Mammary epithelial cell (primary cell): ENCODE measurements at regions not wholly inside any gene's neighbourhood (a gene's known extent, or its start where the extent isn't known, plus 50 kb on each side); places are given as distances from the start of the nearest gene placed in this dataset.

Experiments
- CTCF ChIP-seq, 2 donors: IDR thresholded peaks in 1 of 2; conservative IDR thresholded peaks in 1 of 2; 2 replicates each; pipeline ENCODE4 v1.5.1; 2011 to 2012; ENCODE audit warnings: inconsistent platforms in 2 of 2, low read length in 2 of 2, mild to moderate bottlenecking in 2 of 2, control low read depth in 1 of 2, low read depth in 1 of 2; ENCODE audit not compliant: insufficient read depth in 1 of 2; ENCODE audit errors: extremely low read depth in 1 of 2
- EZH2 ChIP-seq: IDR thresholded peaks from 2 replicates; pipeline ENCODE4 v1.6.1; 2012; ENCODE audit warnings: low read length, inconsistent platforms, borderline replicate concordance

GRCh38 chr4:23567338-23567737 is 322.5 kb downstream of the PPARGC1A start:
- TF ChIP-seq CTCF (conservative IDR thresholded peaks at IDR 0.05 in 1 of 2, IDR thresholded peaks at IDR 0.05 in 1 of 2; ENCODE audit: extremely low read depth in 1 of 2, insufficient read depth in 1 of 2, low read depth in 1 of 2, low read length in 2 of 2) (no peak), EZH2 (no peak)
